WTC11 (cell line): ENCODE measurements at regions not wholly inside any gene's neighbourhood (a gene's known extent, or its start where the extent isn't known, plus 50 kb on each side); places are given as distances from the start of the nearest gene placed in this dataset.

Experiments used
- ATAC-seq: fragments of 200-7000 bp; cut with Tn5 transposase; 2 replicates; pipeline ENCODE4 v1.10.0; 2021; ENCODE audit warnings: mild to moderate bottlenecking, moderate library complexity
- CTCF ChIA-PET: fragments of 300-600 bp; sonication (Branson Sonifier 250); formaldehyde crosslinking; loops from one replicate; lab custom pipeline; 2021; ENCODE audit warnings: antibody characterized with exemption; lab: Charles Lee
- POLR2A ChIA-PET: fragments of 350-600 bp; sonication (Branson Sonifier 250); formaldehyde crosslinking; loops from one replicate; lab custom pipeline; 2021; ENCODE audit warnings: antibody characterized with exemption; lab: Charles Lee
- DNase-seq: peaks from one replicate; pipeline ENCODE4 v3.0.0; 2021; ENCODE audit warnings: low spot score
- H3K27ac Mint-ChIP-seq: 2 replicates; pipeline ENCODE4 v1.8.0; 2021; ENCODE audit warnings: mixed read lengths
- H3K27me3 Mint-ChIP-seq: 2 replicates; pipeline ENCODE4 v1.8.0; 2021; ENCODE audit warnings: low read depth, mild to moderate bottlenecking, moderate library complexity, mixed read lengths
- H3K36me3 Mint-ChIP-seq: 2 replicates; pipeline ENCODE4 v1.8.0; 2021; ENCODE audit warnings: mixed read lengths
- H3K4me1 Mint-ChIP-seq: 2 replicates; pipeline ENCODE4 v1.8.0; 2022; ENCODE audit warnings: mixed read lengths
- H3K4me3 Mint-ChIP-seq: 2 replicates; pipeline ENCODE4 v1.8.0; 2021; ENCODE audit warnings: mild to moderate bottlenecking, moderate library complexity, mixed read lengths
- H3K9me3 Mint-ChIP-seq: 2 replicates; pipeline ENCODE4 v1.8.0; 2021; ENCODE audit warnings: mixed read lengths
- ARID4B ChIP-seq: sonication (generic); formaldehyde crosslinking; IDR thresholded peaks from 2 replicates; pipeline ENCODE4 v1.8.0; 2023; ENCODE audit warnings: missing genetic modification reagents, mild to moderate bottlenecking, borderline replicate concordance
- CDX4 ChIP-seq: fragments of 250-450 bp; sonication (Bioruptor Pico); IDR thresholded peaks from 2 replicates; pipeline ENCODE4 v1.9.0; 2021; ENCODE audit warnings: moderate library complexity, mild to moderate bottlenecking, inconsistent platforms, borderline replicate concordance
- CREB1 ChIP-seq: sonication (generic); formaldehyde crosslinking; IDR thresholded peaks from 2 replicates; pipeline ENCODE4 v1.8.0; 2023; ENCODE audit warnings: mild to moderate bottlenecking, missing genetic modification reagents
- CTCF ChIP-seq: fragments of 200-600 bp; IDR thresholded peaks from 2 replicates; pipeline ENCODE4 v1.8.0; 2022; ENCODE audit warnings: antibody characterized with exemption
- E2F4 ChIP-seq: sonication (generic); formaldehyde crosslinking; IDR thresholded peaks from 2 replicates; pipeline ENCODE4 v1.8.1; 2022; ENCODE audit warnings: low read depth, mild to moderate bottlenecking, moderate library complexity, missing genetic modification reagents, borderline replicate concordance
- FOXP4 ChIP-seq: sonication (generic); formaldehyde crosslinking; IDR thresholded peaks from 2 replicates; pipeline ENCODE4 v1.8.0; 2022; ENCODE audit warnings: mild to moderate bottlenecking, missing genetic modification reagents
- GTF2I ChIP-seq: fragments of 250-450 bp; sonication (Bioruptor Pico); conservative IDR thresholded peaks from 2 replicates; pipeline ENCODE4 v1.4.0; 2021; ENCODE audit warnings: mild to moderate bottlenecking
- JAZF1 ChIP-seq: fragments of 250-450 bp; sonication (Bioruptor Pico); IDR thresholded peaks from 2 replicates; pipeline ENCODE4 v1.9.0; 2021; ENCODE audit warnings: moderate library complexity, mild to moderate bottlenecking, inconsistent platforms
- MXD4 ChIP-seq: fragments of 250-450 bp; sonication (Bioruptor Pico); IDR thresholded peaks from 2 replicates; pipeline ENCODE4 v1.8.0; 2021; ENCODE audit warnings: mild to moderate bottlenecking, moderate library complexity, borderline replicate concordance
- NR2C2 ChIP-seq: sonication (generic); formaldehyde crosslinking; IDR thresholded peaks from 2 replicates; pipeline ENCODE4 v1.8.0; 2022; ENCODE audit warnings: mild to moderate bottlenecking, missing genetic modification reagents
- PRDM15 ChIP-seq: sonication (generic); formaldehyde crosslinking; IDR thresholded peaks from 2 replicates; pipeline ENCODE4 v1.8.0; 2022; ENCODE audit warnings: missing genetic modification reagents
- SP1 ChIP-seq: sonication (generic); formaldehyde crosslinking; conservative IDR thresholded peaks from 2 replicates; pipeline ENCODE4 v1.8.1; 2022; ENCODE audit warnings: missing genetic modification reagents
- TEAD1 ChIP-seq: sonication (generic); formaldehyde crosslinking; IDR thresholded peaks from 2 replicates; pipeline ENCODE4 v1.8.0; 2022; ENCODE audit warnings: mild to moderate bottlenecking, missing genetic modification reagents
- TEAD4 ChIP-seq: sonication (generic); formaldehyde crosslinking; IDR thresholded peaks from 2 replicates; pipeline ENCODE4 v1.8.0; 2022; ENCODE audit warnings: mild to moderate bottlenecking, missing genetic modification reagents
- USF2 ChIP-seq: sonication (generic); formaldehyde crosslinking; IDR thresholded peaks from 2 replicates; pipeline ENCODE4 v1.8.1; 2023; ENCODE audit warnings: mild to moderate bottlenecking, missing genetic modification reagents, moderate library complexity
- ZNF263 ChIP-seq: sonication (generic); formaldehyde crosslinking; IDR thresholded peaks from 2 replicates; pipeline ENCODE4 v1.8.1; 2022; ENCODE audit warnings: low read depth, mild to moderate bottlenecking, moderate library complexity, missing genetic modification reagents
- ZSCAN18 ChIP-seq: fragments of 250-450 bp; sonication (Bioruptor Pico); IDR thresholded peaks from 2 replicates; pipeline ENCODE4 v2.1.2; 2022; ENCODE audit warnings: mild to moderate bottlenecking, moderate library complexity

- Mint-ChIP-seq H3K4me1 (no peaks in the 10 kb centered on the region), H3K9me3 (peaks cover 35% of the 10 kb centered on the region), H3K36me3 (peaks cover 19% of the 10 kb centered on the region), H3K4me3 (no peak overlapping the region), H3K27me3 (no peaks in the 10 kb centered on the region), H3K27ac (no peak overlapping the region)
- POLR2A ChIA-PET, result interaction anchor here (0.7 kb wide), 1 partner anchor 1544 kb away, joined by 3 read pairs; no protein-coding TSS in a partner anchor
- DNase-seq (no peak), ATAC-seq (no peak)
- CTCF ChIA-PET, result no interaction called here
- TF ChIP-seq NR2C2 (CRISPR knock-in tag), result no peak
- TF ChIP-seq E2F4 (CRISPR knock-in tag), result no peak
- TF ChIP-seq FOXP4 (CRISPR knock-in tag), result no peak
- 0 out of 2 replicates have a peak, but pooled peaks have one; percentile 10 for TF ChIP-seq GTF2I (CRISPR knock-in tag)
- TF ChIP-seq, all 79 proteins: peak for 1
Measured at GRCh38 chr12:93178154-93178878, 199.4 kb upstream of the NUDT4 start.

- no peak for ATAC-seq
- H3K4me3 Mint-ChIP-seq, result no peak overlapping the region
- no peak overlapping the region for H3K27ac Mint-ChIP-seq
- H3K9me3 Mint-ChIP-seq, result peaks cover 42% of the 10 kb centered on the region
- no peaks in the 10 kb centered on the region for H3K27me3 Mint-ChIP-seq
- no peaks in the 10 kb centered on the region for H3K4me1 Mint-ChIP-seq
- ChIA-PET POLR2A (no interaction called here), CTCF (no interaction called here)
- DNase-seq, result no peak
- H3K36me3 Mint-ChIP-seq, result peaks cover 19% of the 10 kb centered on the region
- TF ChIP-seq TEAD1 (no peak), JAZF1 (CRISPR knock-in tag) (no peak), PRDM15 (CRISPR knock-in tag) (no peak), ZSCAN18 (CRISPR knock-in tag) (no peak), USF2 (CRISPR knock-in tag) (no peak), ARID4B (CRISPR knock-in tag) (no peak), CREB1 (no peak), MXD4 (CRISPR knock-in tag) (no peak), TEAD4 (CRISPR knock-in tag) (no peak), ZNF263 (CRISPR knock-in tag) (no peak), CTCF (no peak), CDX4 (CRISPR knock-in tag) (no peak), SP1 (CRISPR knock-in tag) (no peak)
Measured at GRCh38 chr12:93179792-93180191, 197.9 kb upstream of the NUDT4 start.
